Left colon (tissue), 2 donors: ENCODE measurements at regions not wholly inside any gene's neighbourhood (a gene's known extent, or its start where the extent isn't known, plus 50 kb on each side); places are given as distances from the start of the nearest gene placed in this dataset.
"Not testable (repeated sequence)": the region's sequence is repeated elsewhere in the genome, so short reads cannot be mapped to it uniquely, and the experiment has no call there.

Experiments used
- ATAC-seq: fragments of 200-7000 bp; cut with Tn5 transposase; one replicate; pipeline ENCODE4 v1.9.1; 2020; ENCODE audit warnings: mild to moderate bottlenecking, moderate library complexity
- DNase-seq, 2 donors: peaks; one replicate each; pipeline ENCODE4 v3.0.0-alpha.2; 2020
- intact Hi-C, 2 donors: fragments of 100-400 bp; cut with DNase I in 1 of 2; cut with micrococcal nuclease in 1 of 2; formaldehyde crosslinking; loops; one replicate each; pipeline versions ENCODE4 v1.11.2 to v1.14.0; 2022; cut with DNase I, micrococcal nuclease
- donor health status: DM: no; HTN: no; CAD: no.
- donor health status: DM: yes; HTN: yes; CAD: no.

- intact Hi-C loops = no loop called here
- DNase-seq = no peak
Measured at GRCh38 chr10:118931436-118931835, 98.1 kb upstream of the NANOS1 start.

GRCh38 chr10:118932154-118932553 is 97.4 kb upstream of the NANOS1 start:
- ATAC-seq, DNase-seq, intact Hi-C loops: not testable (repeated sequence)

More at GRCh38 chr10:118931436-118931835, 98.1 kb upstream of the NANOS1 start:
- ATAC-seq = no peak

GRCh38 chr10:118937226-118937625 is 92.3 kb upstream of the NANOS1 start:
- ATAC-seq (no peak), DNase-seq (no peak)
- intact Hi-C loops = no loop called here

- DNase-seq (no peak), ATAC-seq (no peak)
- intact Hi-C loops = no loop called here
Measured at GRCh38 chr10:118939211-118940007, 90.1 kb upstream of the NANOS1 start.

- DNase-seq (no peak), ATAC-seq (no peak)
- intact Hi-C loops = no loop called here
Measured at GRCh38 chr10:118940386-118940785, 89.1 kb upstream of the NANOS1 start.

GRCh38 chr10:118943253-118943652 is 86.3 kb upstream of the NANOS1 start:
- intact Hi-C loops = no loop called here
- DNase-seq = no peak
- no peak for ATAC-seq

- DNase-seq (no peak), ATAC-seq (no peak)
- intact Hi-C loops = no loop called here
Measured at GRCh38 chr10:118944959-118945633, 84.4 kb upstream of the NANOS1 start.

- DNase-seq = no peak
- no peak for ATAC-seq
- intact Hi-C loops = no loop called here
Measured at GRCh38 chr10:118948786-118949185, 80.7 kb upstream of the NANOS1 start.

- intact Hi-C loops = no loop called here
- DNase-seq (no peak), ATAC-seq (no peak)
Measured at GRCh38 chr10:118950190-118950680, 79.3 kb upstream of the NANOS1 start.

GRCh38 chr10:118950997-118951637 is 78.4 kb upstream of the NANOS1 start:
- no peak for DNase-seq
- intact Hi-C loops = no loop called here
- no peak for ATAC-seq

- intact Hi-C loops = no loop called here
- no peak for ATAC-seq
Measured at GRCh38 chr10:118952493-118953295, 76.8 kb upstream of the NANOS1 start.

GRCh38 chr10:118953598-118954393 is 75.7 kb upstream of the NANOS1 start:
- DNase-seq = no peak
- no peak for ATAC-seq
- intact Hi-C loops = no loop called here

More at GRCh38 chr10:118952493-118953295, 76.8 kb upstream of the NANOS1 start:
- DNase-seq = no peak

GRCh38 chr10:118955531-118955930 is 74.0 kb upstream of the NANOS1 start:
- DNase-seq (no peak), ATAC-seq (no peak)
- intact Hi-C loops = no loop called here

- DNase-seq (no peak), ATAC-seq (no peak)
- intact Hi-C loops = no loop called here
Measured at GRCh38 chr10:118955951-118956801, 73.3 kb upstream of the NANOS1 start.

- DNase-seq = no peak
- intact Hi-C loops = no loop called here
- ATAC-seq = no peak
Measured at GRCh38 chr10:118956802-118957442, 72.6 kb upstream of the NANOS1 start.

- DNase-seq = no peak
- ATAC-seq = no peak
- intact Hi-C loops = no loop called here
Measured at GRCh38 chr10:118957443-118957825, 72.1 kb upstream of the NANOS1 start.

- ATAC-seq (no peak), DNase-seq (no peak)
- intact Hi-C loops = no loop called here
Measured at GRCh38 chr10:118957966-118958365, 71.5 kb upstream of the NANOS1 start.
